ENCODE measurements at regions not wholly inside any gene's neighbourhood (a gene's known extent, or its start where the extent isn't known, plus 50 kb on each side); places are given as distances from the start of the nearest gene placed in this dataset.

- ATAC-seq (ENCODE audit: low FRiP score): no peak
- DNase-seq (ENCODE audit: low spot score): no peak
- no peak for TF ChIP-seq CTCF (IDR thresholded peaks at IDR 0.05)
Observed at GRCh38 chr12:115680967-115681366, 596.5 kb downstream of the MED13L start.

- DNase-seq (ENCODE audit: low spot score): no peak
- ATAC-seq (ENCODE audit: low FRiP score): no peak
- TF ChIP-seq CTCF (IDR thresholded peaks at IDR 0.05): no peak
Observed at GRCh38 chr12:115672506-115673080, 604.9 kb downstream of the MED13L start.

GRCh38 chr12:115672086-115672485 lies 605.4 kb downstream of the MED13L start:
- ATAC-seq (ENCODE audit: low FRiP score) (no peak), DNase-seq (ENCODE audit: low spot score) (no peak)
- TF ChIP-seq CTCF (IDR thresholded peaks at IDR 0.05): no peak

GRCh38 chr12:115670869-115671268 lies 606.6 kb downstream of the MED13L start:
- DNase-seq (ENCODE audit: low spot score): no peak
- ATAC-seq (ENCODE audit: low FRiP score): no peak
- no peak for TF ChIP-seq CTCF (IDR thresholded peaks at IDR 0.05)

- no peak for DNase-seq (ENCODE audit: low spot score)
- ATAC-seq (ENCODE audit: low FRiP score): no peak
- no peak for TF ChIP-seq CTCF (IDR thresholded peaks at IDR 0.05)
Observed at GRCh38 chr12:115667116-115667515, 610.4 kb downstream of the MED13L start.

- no peak for TF ChIP-seq CTCF (IDR thresholded peaks at IDR 0.05)
- DNase-seq (ENCODE audit: low spot score) (no peak), ATAC-seq (ENCODE audit: low FRiP score) (no peak)
Observed at GRCh38 chr12:115666168-115666567, 611.3 kb downstream of the MED13L start.

GRCh38 chr12:115661112-115661511 lies 616.4 kb downstream of the MED13L start:
- no peak for TF ChIP-seq CTCF (IDR thresholded peaks at IDR 0.05)
- ATAC-seq (ENCODE audit: low FRiP score): no peak
- no peak for DNase-seq (ENCODE audit: low spot score)

Data from omental fat pad (tissue), 3 donors.